ENCODE measurements at regions not wholly inside any gene's neighbourhood (a gene's known extent, or its start where the extent isn't known, plus 50 kb on each side); places are given as distances from the start of the nearest gene placed in this dataset.

DNA sequence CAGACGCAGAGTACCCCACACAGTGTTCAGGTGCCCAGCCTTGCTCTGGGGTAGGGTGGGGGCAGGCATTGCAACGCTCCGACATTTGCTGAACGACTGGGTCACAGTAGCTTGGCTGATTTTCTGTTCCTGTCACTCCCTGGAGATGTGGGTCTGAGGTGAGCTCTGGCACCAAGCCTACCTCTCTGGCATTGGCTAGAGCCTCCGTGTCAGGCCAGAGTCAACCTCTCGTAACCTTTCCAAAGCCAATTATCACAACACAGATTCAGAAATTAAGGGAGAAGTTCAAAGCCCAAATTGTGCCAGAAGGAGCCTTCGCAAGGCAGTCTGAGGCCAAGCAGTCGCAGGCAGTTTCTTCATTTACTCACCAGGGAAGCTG is 117.2 kb downstream of the IRS2 start:
- DNase-seq = no peak

DNA sequence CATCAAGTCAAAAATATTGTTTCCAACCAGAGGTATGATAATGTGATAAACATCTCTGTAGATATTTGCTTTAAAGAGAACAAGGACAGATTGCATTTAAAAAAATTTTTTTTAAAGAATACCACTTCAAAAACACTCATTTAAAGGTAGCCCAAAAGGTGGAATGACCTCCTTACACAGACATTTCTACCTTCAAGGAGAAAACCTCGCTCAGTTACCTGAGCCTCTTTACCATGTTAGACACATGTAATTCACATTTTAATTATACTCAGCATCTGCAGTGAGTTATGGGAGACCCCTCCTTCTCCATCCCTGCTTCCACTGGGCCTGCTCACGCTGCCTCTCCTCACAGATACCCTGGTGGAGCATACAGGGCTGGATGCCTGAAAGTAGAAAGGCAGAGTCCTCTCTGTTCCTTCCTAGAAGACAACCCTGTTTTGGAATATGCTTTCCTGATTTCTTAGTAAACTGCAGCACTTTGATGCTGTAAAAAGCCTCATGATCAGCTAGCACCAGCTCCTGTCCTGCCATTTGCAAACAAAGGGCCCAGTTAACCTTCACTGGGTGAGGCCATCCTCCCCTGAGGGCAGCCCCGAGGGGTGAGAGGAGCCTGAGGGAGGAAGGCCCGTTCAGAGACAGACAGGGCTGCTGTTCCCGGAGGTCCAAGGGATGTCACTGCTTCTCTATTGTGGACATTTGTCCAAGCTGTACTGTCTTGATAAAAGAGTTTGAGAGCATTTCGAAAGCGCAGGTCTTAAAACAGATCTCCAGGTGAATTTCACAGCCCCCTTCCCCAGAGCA is 117.8 kb downstream of the IRS2 start:
- no peak for DNase-seq

GRCh38 chr13:109667807-109668291 is 118.5 kb downstream of the IRS2 start:
- DNase-seq = peak; percentile 9

- no peak for DNase-seq
Measured at GRCh38 chr13:109667056-109667455, 119.3 kb downstream of the IRS2 start.

DNA sequence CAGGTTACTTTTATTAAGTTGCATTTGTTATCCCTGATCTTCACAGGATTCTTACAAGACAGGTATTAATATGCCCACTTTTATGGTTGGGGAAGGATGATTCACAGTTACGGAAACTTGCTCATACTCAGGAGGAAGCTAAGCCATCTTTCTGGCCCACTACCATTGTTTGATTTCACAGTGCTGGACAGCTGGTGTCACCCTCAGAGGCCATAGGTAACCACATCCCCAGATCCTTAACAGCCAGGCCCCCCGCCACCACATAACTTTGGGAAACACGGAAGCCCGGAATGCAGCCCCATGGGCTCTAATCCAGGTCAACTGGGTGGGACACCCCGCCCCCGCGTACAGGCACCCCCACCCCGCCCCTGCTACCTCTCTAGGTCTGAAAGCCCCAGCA is 119.7 kb downstream of the IRS2 start:
- DNase-seq = no peak

- DNase-seq = no peak
Measured at GRCh38 chr13:109665781-109666249, 120.6 kb downstream of the IRS2 start.

GRCh38 chr13:109665240-109665639 is 121.1 kb downstream of the IRS2 start:
- no peak for DNase-seq

GRCh38 chr13:109657395-109657794 is 129.0 kb downstream of the IRS2 start:
- DNase-seq = no peak

- DNase-seq = no peak
Measured at GRCh38 chr13:109656206-109656605, 130.2 kb downstream of the IRS2 start.

DNA sequence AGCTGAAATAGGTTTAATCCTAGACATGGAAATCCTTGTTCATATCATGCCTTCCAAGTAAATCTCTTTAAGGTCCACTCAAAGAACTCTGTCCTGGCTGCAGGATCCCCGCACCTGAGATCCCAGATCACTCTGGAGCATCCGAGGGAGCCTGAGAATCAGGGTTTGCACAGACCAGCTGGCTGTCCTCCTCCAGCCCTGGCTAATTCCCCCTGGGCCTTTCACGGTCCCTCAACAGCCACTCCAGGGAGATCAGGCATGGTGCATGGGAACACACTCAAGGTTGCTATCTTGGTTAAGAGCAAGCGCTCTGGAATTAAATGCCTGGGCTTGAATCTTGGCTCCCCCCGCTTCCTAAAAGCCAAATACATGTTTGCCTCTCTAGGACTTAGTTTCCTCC is 130.8 kb downstream of the IRS2 start:
- no peak for DNase-seq

- DNase-seq = no peak
Measured at GRCh38 chr13:109655206-109655600, 131.2 kb downstream of the IRS2 start.

DNA sequence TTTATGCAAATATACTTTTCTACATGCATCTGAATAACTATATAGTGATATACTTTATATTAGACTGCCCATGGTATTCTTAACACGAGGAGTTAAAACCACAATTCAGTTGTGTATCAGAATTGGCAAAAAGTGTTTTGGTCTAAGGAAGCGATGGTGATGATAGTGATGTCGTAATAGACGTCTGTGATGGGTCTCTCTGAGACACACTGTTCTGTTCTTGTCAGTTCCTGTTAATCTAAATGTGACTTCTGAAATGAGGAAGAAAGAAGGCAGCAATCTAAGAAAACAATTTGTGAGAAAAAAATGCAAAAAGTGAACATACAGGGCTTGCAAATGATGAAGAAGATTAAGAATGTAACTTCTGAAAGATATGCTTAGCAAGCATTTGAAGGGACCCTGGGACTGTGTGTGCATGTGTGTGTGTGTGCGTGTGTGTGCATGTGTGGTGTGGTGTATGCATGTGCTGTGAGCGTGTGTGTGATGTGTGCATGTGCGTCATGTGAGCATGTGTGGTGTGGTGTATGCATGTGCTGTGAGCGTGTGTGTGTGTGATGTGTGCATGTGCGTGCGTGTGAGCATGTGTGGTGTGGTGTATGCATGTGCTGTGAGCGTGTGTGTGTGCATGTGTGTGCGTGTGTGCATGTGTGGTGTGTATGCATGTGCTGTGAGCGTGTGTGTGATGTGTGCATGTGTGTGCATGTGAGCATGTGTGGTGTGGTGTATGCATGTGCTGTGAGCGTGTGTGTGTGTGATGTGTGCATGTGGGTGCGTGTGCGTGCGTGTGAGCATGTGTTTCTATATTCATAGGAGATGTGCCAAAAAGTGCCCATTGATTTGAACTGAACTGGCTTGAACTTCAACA is 131.8 kb downstream of the IRS2 start:
- DNase-seq = no peak

- DNase-seq = no peak
Measured at GRCh38 chr13:109652531-109652930, 133.9 kb downstream of the IRS2 start.

DNA sequence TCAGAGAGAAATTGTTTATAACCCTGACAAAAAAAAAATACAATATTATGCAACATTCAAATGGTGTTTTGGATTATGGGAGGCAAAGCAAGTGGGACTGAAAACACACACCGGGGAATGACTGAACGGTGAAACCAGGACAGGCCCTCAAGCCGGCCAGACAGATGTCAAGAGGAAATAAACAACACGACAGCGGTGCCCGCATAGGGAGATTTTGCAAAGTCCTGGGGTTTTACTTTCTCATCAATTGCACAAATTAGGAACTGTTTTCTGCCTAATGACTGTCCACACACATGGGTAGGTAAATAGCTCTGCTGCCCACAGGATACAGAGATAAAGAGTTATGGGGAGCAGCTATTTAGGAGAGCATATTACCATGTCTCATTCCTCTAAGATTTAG is 134.5 kb downstream of the IRS2 start:
- DNase-seq = no peak

DNA sequence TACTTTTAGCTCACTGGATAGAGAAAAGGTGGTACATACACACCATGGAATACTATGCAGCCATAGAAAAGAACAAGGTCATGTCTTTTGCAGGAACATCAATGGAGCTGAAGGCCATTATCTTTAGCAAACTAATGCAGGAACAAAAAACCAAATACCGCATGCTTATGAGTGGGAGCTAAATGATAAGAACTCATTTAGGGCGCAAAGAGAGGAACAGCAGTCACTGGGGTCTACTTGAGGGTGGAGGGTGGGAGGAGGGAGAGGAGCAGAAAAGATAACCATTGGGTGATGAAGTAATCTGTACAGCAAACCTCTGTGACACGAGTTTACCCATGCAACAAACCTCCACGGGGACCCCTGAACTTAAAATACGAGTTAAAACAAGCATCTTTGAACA is 135.1 kb downstream of the IRS2 start:
- DNase-seq = no peak

DNA sequence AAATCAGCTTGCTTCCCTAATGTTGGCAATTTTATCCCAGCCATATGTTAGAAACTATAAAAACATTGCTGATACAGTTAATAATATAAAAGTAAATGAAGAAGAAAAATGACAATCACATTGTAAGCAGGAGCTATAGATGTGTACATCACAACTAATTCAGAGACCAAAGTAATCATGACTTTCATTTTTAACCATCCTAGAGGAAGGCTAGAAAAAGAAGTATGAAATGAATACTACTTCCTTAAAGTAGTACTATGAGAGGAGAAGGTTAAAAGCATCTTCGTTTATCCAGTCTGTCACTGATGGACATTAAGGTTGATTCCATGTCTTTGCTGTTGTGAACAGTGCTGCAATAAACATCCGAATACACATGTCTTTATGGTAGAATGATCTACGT is 135.5 kb downstream of the IRS2 start:
- no peak for DNase-seq

- no peak for DNase-seq
Measured at GRCh38 chr13:109649713-109650112, 136.7 kb downstream of the IRS2 start.

DNA sequence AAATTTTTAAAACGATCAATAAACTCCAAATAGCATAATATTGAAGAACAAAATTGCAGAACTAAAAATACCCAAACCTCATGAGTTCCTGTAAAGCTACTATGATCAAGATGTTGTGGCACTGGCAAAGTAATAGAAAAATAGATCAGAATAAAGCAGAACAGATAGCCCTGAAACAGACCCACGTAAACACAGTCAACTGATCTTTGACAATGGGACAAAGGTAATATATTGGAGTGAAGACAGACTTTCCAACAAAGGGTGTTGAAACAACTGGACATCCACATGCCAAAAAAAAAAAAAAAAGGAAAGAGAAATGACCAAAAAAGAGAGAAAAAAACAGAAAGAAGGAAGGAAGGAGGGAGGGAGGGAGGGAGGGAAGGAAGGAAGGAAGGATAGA is 138.7 kb downstream of the IRS2 start:
- no peak for DNase-seq

DNA sequence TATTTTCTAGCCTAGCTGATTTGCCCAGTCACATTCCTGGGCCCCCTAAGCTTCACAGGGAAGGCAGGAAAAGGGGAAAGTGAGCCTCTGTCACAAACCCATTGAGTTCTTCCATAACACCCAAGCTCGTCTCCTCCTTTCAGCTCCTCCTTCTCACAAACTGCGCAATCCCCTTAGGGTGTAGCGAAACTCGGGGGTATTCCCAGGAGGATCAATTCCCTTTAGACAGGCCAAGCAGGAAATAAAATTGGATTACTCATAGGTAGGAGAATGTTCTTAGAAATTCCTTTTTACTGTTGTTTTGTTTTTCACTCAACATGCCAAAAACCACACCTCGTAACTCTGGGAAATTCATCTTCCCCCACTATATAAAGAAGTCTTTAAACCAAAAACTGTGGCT is 139.3 kb downstream of the IRS2 start:
- no peak for DNase-seq

DNA sequence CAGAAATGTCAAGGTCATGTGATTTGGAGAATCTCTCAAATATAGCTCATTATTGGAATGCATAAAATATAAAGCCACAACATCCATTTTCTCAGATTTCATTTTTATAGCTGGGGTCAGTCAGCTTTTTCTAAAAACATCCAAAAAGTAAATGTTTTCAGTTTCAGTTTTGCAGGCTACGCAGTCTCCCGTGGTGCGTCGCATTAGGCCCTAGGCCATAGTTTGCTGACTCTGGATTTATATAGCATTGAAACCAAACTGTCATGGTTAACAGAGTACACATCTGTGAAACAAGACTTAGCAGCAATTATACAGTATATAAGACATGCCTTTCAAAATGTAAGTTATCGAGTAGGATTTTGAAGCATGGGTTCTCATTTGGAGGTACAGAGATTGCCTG is 140.0 kb downstream of the IRS2 start:
- DNase-seq = no peak

DNA sequence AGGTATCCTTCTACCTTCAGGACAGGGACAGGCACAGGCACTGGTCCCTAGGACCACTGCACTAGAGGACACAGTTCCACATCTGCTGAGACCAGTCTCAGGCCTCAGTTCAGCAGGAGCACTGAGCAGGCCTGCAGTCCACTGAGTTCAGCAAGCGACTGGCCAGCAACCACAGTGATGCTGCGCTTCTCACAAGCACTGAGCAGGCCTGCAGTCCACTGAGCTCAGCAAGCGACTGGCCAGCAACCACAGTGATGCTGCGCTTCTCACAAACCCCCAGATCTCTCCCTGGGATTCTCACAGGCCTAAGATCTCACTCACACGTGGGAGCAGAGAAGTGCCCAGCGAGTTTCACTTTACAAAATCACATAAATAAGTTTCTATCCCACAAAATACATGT is 140.6 kb downstream of the IRS2 start:
- DNase-seq = no peak

DNA sequence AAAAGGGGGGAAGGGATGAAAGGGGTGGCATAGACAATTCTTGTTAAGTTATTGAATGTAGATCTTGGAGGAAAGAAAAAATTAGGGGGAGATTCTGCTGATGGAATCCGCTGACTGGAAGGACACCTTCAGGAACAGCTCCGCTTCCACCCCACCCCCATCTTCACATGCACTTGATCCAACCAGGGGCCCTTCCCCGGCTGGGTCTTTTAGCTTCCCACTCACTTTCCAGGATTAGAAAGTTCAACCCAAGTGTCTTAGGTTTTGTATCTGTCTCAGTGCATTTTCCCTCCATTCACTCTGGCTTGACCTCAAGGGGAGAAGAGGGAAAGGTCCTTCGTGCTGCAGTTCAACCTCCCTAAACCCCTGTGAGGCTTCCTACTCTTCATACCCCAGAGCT is 141.4 kb downstream of the IRS2 start:
- no peak for DNase-seq

GRCh38 chr13:109644069-109644750 is 142.2 kb downstream of the IRS2 start:
- no peak for DNase-seq

- no peak for DNase-seq
Measured at GRCh38 chr13:109642358-109642757, 144.0 kb downstream of the IRS2 start.
